Activated B cell treated with CpG ODN at 0.5 μM for 24 hours (primary cell): ENCODE measurements at regions not wholly inside any gene's neighbourhood (a gene's known extent, or its start where the extent isn't known, plus 50 kb on each side); places are given as distances from the start of the nearest gene placed in this dataset.

Source experiments
- ATAC-seq: fragments of 200-7000 bp; cut with Tn5 transposase; one replicate; pipeline ENCODE4 v1.10.0; 2021; ENCODE audit warnings: low read depth, mild to moderate bottlenecking, moderate library complexity
- CTCF ChIA-PET: fragments of 350-600 bp; sonication (Branson Sonifier 250); formaldehyde crosslinking; loops from one replicate; lab custom pipeline; 2021; ENCODE audit warnings: antibody characterized with exemption; lab: Charles Lee
- POLR2A ChIA-PET: fragments of 350-600 bp; sonication (Branson Sonifier 250); formaldehyde crosslinking; loops from one replicate; lab custom pipeline; 2021; ENCODE audit warnings: antibody characterized with exemption; lab: Charles Lee
- DNase-seq: peaks from one replicate; pipeline ENCODE4 v3.0.0; 2022
- H3K27ac Mint-ChIP-seq: one replicate; pipeline ENCODE4 v1.8.0; 2020; ENCODE audit warnings: mixed read lengths
- H3K27me3 Mint-ChIP-seq: one replicate; pipeline ENCODE4 v1.8.0; 2021; ENCODE audit warnings: mixed read lengths
- H3K36me3 Mint-ChIP-seq: one replicate; pipeline ENCODE4 v1.8.0; 2021; ENCODE audit warnings: low read depth, mixed read lengths
- H3K4me1 Mint-ChIP-seq: one replicate; pipeline ENCODE4 v1.8.0; 2021; ENCODE audit warnings: mixed read lengths
- H3K4me3 Mint-ChIP-seq: one replicate; pipeline ENCODE4 v1.8.0; 2020; ENCODE audit warnings: mild to moderate bottlenecking, mixed read lengths
- H3K9me3 Mint-ChIP-seq: one replicate; pipeline ENCODE4 v1.8.0; 2020; ENCODE audit warnings: mixed read lengths
- CTCF ChIP-seq: fragments of 200-600 bp; IDR thresholded peaks from one replicate; pipeline ENCODE4 v1.8.0; 2022; ENCODE audit warnings: antibody characterized with exemption, mild to moderate bottlenecking
- intact Hi-C: fragments of 100-400 bp; cut with micrococcal nuclease; formaldehyde crosslinking; loops from one replicate; pipeline ENCODE4 v1.15.1; 2024

GRCh38 chr7:9761224-9761623, 1212.4 kb upstream of the PHF14 start:
- no peaks in the 10 kb centered on the region for H3K4me1 Mint-ChIP-seq
- no peak overlapping the region for H3K27ac Mint-ChIP-seq
- CTCF ChIA-PET = no interaction called here
- H3K9me3 Mint-ChIP-seq = peaks cover 1% of the 10 kb centered on the region
- DNase-seq (no peak), ATAC-seq (no peak)
- no peak overlapping the region for H3K4me3 Mint-ChIP-seq
- intact Hi-C loops = no loop called here
- no peaks in the 10 kb centered on the region for H3K27me3 Mint-ChIP-seq
- TF ChIP-seq CTCF = no peak
- POLR2A ChIA-PET = no interaction called here
- no peaks in the 10 kb centered on the region for H3K36me3 Mint-ChIP-seq

DNA sequence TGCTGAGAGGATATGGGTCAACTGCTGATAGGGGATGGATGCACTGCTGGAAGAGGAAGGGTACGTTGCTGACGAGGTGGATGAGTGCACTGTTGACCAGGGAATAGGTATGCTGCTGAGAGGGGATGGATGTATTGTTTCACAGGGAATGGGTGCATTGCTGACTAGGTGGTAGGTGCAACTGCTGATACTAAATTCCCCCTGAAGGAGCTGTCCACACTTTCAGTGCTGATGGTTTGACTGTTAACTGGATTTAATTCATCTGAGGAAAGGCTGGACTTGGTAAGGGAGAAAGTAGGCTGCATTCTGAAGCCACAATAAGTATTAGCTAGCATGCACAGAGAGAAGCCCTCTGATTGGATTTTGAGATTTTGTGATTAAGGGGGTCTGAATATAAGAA, 1196.8 kb upstream of the PHF14 start:
- intact Hi-C loops = no loop called here
- H3K36me3 Mint-ChIP-seq = no peaks in the 10 kb centered on the region
- H3K4me3 Mint-ChIP-seq = no peak overlapping the region
- ATAC-seq (no peak), DNase-seq (no peak)
- no peaks in the 10 kb centered on the region for H3K27me3 Mint-ChIP-seq
- no peak for TF ChIP-seq CTCF
- CTCF ChIA-PET = no interaction called here
- no peaks in the 10 kb centered on the region for H3K4me1 Mint-ChIP-seq
- no peak overlapping the region for H3K27ac Mint-ChIP-seq
- peaks cover 14% of the 10 kb centered on the region for H3K9me3 Mint-ChIP-seq
- POLR2A ChIA-PET = no interaction called here

DNA sequence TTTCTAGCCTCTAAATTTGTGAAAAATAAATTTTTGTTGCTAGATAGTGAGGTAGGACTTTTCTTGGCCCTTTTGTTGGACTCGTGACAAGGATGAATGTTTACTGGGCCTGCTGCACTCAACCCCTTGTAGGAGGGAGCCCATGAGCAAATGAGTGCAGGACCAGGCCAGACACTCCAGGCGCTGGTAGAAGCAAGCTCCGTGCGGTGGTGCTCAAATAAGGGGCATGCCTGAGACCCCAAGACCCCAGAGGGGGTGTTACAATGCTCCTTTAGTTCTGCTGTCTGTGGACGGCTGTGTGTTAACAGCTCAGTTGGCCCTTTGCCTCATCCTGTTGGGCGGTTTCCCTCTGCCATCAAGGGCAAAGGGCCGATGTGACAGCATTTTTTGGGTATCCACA, 1195.3 kb upstream of the PHF14 start:
- no peak for DNase-seq
- TF ChIP-seq CTCF = no peak
- no peak overlapping the region for H3K27ac Mint-ChIP-seq
- H3K9me3 Mint-ChIP-seq = peaks cover 12% of the 10 kb centered on the region
- intact Hi-C loops = no loop called here
- no peaks in the 10 kb centered on the region for H3K4me1 Mint-ChIP-seq
- H3K4me3 Mint-ChIP-seq = no peak overlapping the region
- H3K27me3 Mint-ChIP-seq = no peaks in the 10 kb centered on the region
- ATAC-seq = no peak
- POLR2A ChIA-PET = no interaction called here
- H3K36me3 Mint-ChIP-seq = no peaks in the 10 kb centered on the region
- CTCF ChIA-PET = no interaction called here

DNA sequence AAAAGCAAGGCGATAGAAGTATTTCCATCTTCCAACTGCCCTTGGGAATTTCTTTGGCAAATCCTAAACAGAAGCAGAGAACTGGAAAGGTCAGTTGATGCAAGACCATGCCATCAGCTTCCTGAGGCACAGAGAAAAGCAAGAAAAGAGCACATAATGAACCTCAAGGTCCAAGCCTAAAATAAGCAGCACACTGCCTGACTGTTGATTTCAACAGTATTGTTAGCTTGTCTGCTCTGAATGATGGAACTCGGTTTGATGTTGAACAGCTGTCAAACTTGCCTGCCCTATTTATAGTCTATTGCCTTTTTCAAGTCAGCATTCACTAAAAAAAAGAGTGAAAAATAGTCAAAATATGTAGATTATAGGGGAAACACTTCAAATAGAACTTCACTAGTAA, 1192.0 kb upstream of the PHF14 start:
- Mint-ChIP-seq H3K4me3 (no peak overlapping the region), H3K4me1 (no peaks in the 10 kb centered on the region), H3K27ac (no peak overlapping the region), H3K36me3 (no peaks in the 10 kb centered on the region), H3K9me3 (peaks cover 5% of the 10 kb centered on the region), H3K27me3 (no peaks in the 10 kb centered on the region)
- no peak for TF ChIP-seq CTCF
- DNase-seq (no peak), ATAC-seq (no peak)
- POLR2A ChIA-PET = no interaction called here
- CTCF ChIA-PET = no interaction called here
- intact Hi-C loops = no loop called here

GRCh38 chr7:9782275-9782674, 1191.4 kb upstream of the PHF14 start:
- Mint-ChIP-seq H3K4me1 (no peaks in the 10 kb centered on the region), H3K27me3 (no peaks in the 10 kb centered on the region), H3K36me3 (no peaks in the 10 kb centered on the region), H3K9me3 (peaks cover 7% of the 10 kb centered on the region), H3K27ac (no peak overlapping the region), H3K4me3 (no peak overlapping the region)
- TF ChIP-seq CTCF = no peak
- POLR2A ChIA-PET = no interaction called here
- no peak for DNase-seq
- intact Hi-C loops = no loop called here
- ATAC-seq = no peak
- CTCF ChIA-PET = no interaction called here
